A549 (cell line): ENCODE measurements at regions not wholly inside any gene's neighbourhood (a gene's known extent, or its start where the extent isn't known, plus 50 kb on each side); places are given as distances from the start of the nearest gene placed in this dataset.

Source experiments
- ATAC-seq, 2 experiments: fragments of 200-7000 bp in 1 of 2; fragments of >200 bp in 1 of 2; cut with Nextera tagmentation in 1 of 2; cut with Tn5 transposase in 1 of 2; 3 replicates each; pipeline versions ENCODE4 v1.8.0 to v1.9.1; 2018 to 2020; ENCODE audit warnings: mild to moderate bottlenecking in 1 of 2, moderate library complexity in 1 of 2
- CTCF ChIA-PET: fragments of 300-600 bp; sonication (Branson Sonifier 250); formaldehyde crosslinking; extraction: SDS; loops from one replicate; lab custom pipeline; 2021; ENCODE audit warnings: antibody characterized with exemption, inconsistent platforms; lab: Yijun Ruan, JAX
- POLR2A ChIA-PET: fragments of 350-600 bp; formaldehyde crosslinking; extraction: SDS; loops from one replicate; lab custom pipeline; 2021; ENCODE audit warnings: antibody characterized with exemption, inconsistent platforms; lab: Yijun Ruan, JAX
- DNase-seq, 2 experiments: peaks; one replicate each; pipeline versions ENCODE4 v3.0.0 to v3.0.0-alpha.2; 2011 to 2016; ENCODE audit warnings: low read depth in 1 of 2, low spot score in 1 of 2
- FAIRE-seq: peaks from 2 replicates; lab custom pipeline; 2011; peaks lifted over from hg19 to GRCh38; lab: Jason Lieb, UNC
- H3K27ac ChIP-seq, 2 experiments: fragments of >200 bp; sonication (Bioruptor Twin); formaldehyde crosslinking; 3 replicates each; pipeline ENCODE4 v1.5.1; 2016 to 2017
- H3K4me1 ChIP-seq: fragments of >200 bp; sonication (Bioruptor Twin); formaldehyde crosslinking; 3 replicates; pipeline ENCODE4 v1.6.1; 2016
- H3K4me2 ChIP-seq: fragments of >200 bp; sonication (Bioruptor Twin); formaldehyde crosslinking; 3 replicates; pipeline ENCODE4 v1.6.1; 2016
- H3K4me3 ChIP-seq: fragments of >200 bp; sonication (Bioruptor Twin); formaldehyde crosslinking; 3 replicates; pipeline ENCODE4 v1.5.1; 2016
- H3K9me3 ChIP-seq: fragments of >200 bp; sonication (Bioruptor Twin); formaldehyde crosslinking; 3 replicates; pipeline ENCODE4 v1.6.1; 2016
- BHLHE40 ChIP-seq: IDR thresholded peaks from 2 replicates; pipeline ENCODE4 v1.6.1; 2012; ENCODE audit warnings: low read depth, low read length, inconsistent platforms
- CBX2 ChIP-seq: fragments of 200-600 bp; sonication (generic); IDR thresholded peaks from 2 replicates; pipeline ENCODE4 v1.6.1; 2016; ENCODE audit warnings: low read depth, mild to moderate bottlenecking, borderline replicate concordance
- CBX8 ChIP-seq: fragments of 200-600 bp; sonication (generic); IDR thresholded peaks from 2 replicates; pipeline ENCODE4 v1.6.1; 2016
- CHD2 ChIP-seq: fragments of 150-350 bp; IDR thresholded peaks from 2 replicates; pipeline ENCODE4 v1.6.1; 2014; ENCODE audit warnings: low read length; ENCODE audit not compliant: partially characterized antibody
- E2F6 ChIP-seq: IDR thresholded peaks from 2 replicates; pipeline ENCODE4 v1.6.1; 2012; ENCODE audit warnings: low read depth, borderline replicate concordance
- EP300 ChIP-seq, 2 experiments: fragments of >200 bp; sonication (Bioruptor Twin); formaldehyde crosslinking; IDR thresholded peaks; 2 replicates in 1 of 2; 3 replicates in 1 of 2; pipeline ENCODE4 v1.6.1; 2016 to 2017
- ESRRA ChIP-seq: fragments of 150-350 bp; IDR thresholded peaks from 2 replicates; pipeline ENCODE4 v1.6.1; 2014; ENCODE audit warnings: mild to moderate bottlenecking, low read length, borderline replicate concordance
- FOSL2 ChIP-seq, 2 experiments: fragments of 450-650 bp in 1 of 2; fragments of >200 bp in 1 of 2; sonication (Bioruptor Twin) in 1 of 2; formaldehyde crosslinking; IDR thresholded peaks; 2 replicates each; pipeline versions ENCODE4 v1.5.0 to v1.6.1; 2016 to 2020; ENCODE audit warnings: mild to moderate bottlenecking in 1 of 2, moderate library complexity in 1 of 2
- FOXS1 ChIP-seq: fragments of 250-450 bp; sonication (Bioruptor Pico); IDR thresholded peaks from 2 replicates; pipeline ENCODE4 v1.5.0; 2020; ENCODE audit warnings: mild to moderate bottlenecking, moderate library complexity
- HOXB13 ChIP-seq: fragments of 250-450 bp; sonication (Bioruptor Pico); IDR thresholded peaks from 2 replicates; pipeline ENCODE4 v1.5.0; 2020; ENCODE audit warnings: low read depth, mild to moderate bottlenecking, moderate library complexity
- JUNB ChIP-seq: fragments of >200 bp; sonication (Bioruptor Twin); formaldehyde crosslinking; IDR thresholded peaks from 2 replicates; pipeline ENCODE4 v1.6.1; 2016
- NPAS2 ChIP-seq: fragments of 250-450 bp; sonication (Bioruptor Pico); IDR thresholded peaks from 2 replicates; pipeline ENCODE4 v1.8.0; 2022; ENCODE audit warnings: mild to moderate bottlenecking, moderate library complexity, borderline replicate concordance
- NR3C1 ChIP-seq: fragments of >200 bp; sonication (Bioruptor Twin); formaldehyde crosslinking; IDR thresholded peaks from 3 replicates; pipeline ENCODE4 v1.6.1; 2017
- POLR2A ChIP-seq: IDR thresholded peaks from 2 replicates; pipeline ENCODE4 v1.6.1; 2012; ENCODE audit warnings: mild to moderate bottlenecking, low read length
- RAD21 ChIP-seq, 2 experiments: fragments of >200 bp in 1 of 2; sonication (Bioruptor Twin) in 1 of 2; formaldehyde crosslinking in 1 of 2; IDR thresholded peaks in 1 of 2; conservative IDR thresholded peaks in 1 of 2; 2 replicates in 1 of 2; 3 replicates in 1 of 2; pipeline ENCODE4 v1.6.1; 2012 to 2018; ENCODE audit warnings: inconsistent platforms in 1 of 2
- RARB ChIP-seq: fragments of 250-450 bp; sonication (Bioruptor Pico); IDR thresholded peaks from 2 replicates; pipeline ENCODE4 v1.8.0; 2021; ENCODE audit warnings: mild to moderate bottlenecking, moderate library complexity
- RCOR1 ChIP-seq: fragments of 150-350 bp; IDR thresholded peaks from 2 replicates; pipeline ENCODE4 v1.6.1; 2014; ENCODE audit warnings: antibody characterized with exemption, low read length, low read depth
- REST ChIP-seq: fragments of 200-600 bp; sonication (generic); IDR thresholded peaks from 2 replicates; pipeline ENCODE4 v1.6.1; 2016; ENCODE audit warnings: antibody characterized with exemption, mild to moderate bottlenecking, moderate library complexity
- RFX5 ChIP-seq: fragments of 450-650 bp; IDR thresholded peaks from 2 replicates; pipeline ENCODE4 v1.7.1; 2014; ENCODE audit warnings: antibody characterized with exemption, mild to moderate bottlenecking, moderate library complexity
- SMC3 ChIP-seq: fragments of >200 bp; sonication (Bioruptor Twin); formaldehyde crosslinking; IDR thresholded peaks from 3 replicates; pipeline ENCODE4 v1.6.1; 2018; ENCODE audit warnings: inconsistent platforms
- ZFP36 ChIP-seq: fragments of 450-650 bp; IDR thresholded peaks from 2 replicates; pipeline ENCODE4 v1.6.1; 2014; ENCODE audit warnings: borderline replicate concordance; ENCODE audit not compliant: partially characterized antibody
- ZNF302 ChIP-seq: fragments of 250-450 bp; sonication (Bioruptor Pico); IDR thresholded peaks from 2 replicates; pipeline ENCODE4 v1.9.0; 2021; ENCODE audit warnings: inconsistent platforms, mild to moderate bottlenecking, moderate library complexity
- ZSCAN20 ChIP-seq: fragments of 250-450 bp; sonication (Bioruptor Pico); IDR thresholded peaks from 2 replicates; pipeline ENCODE4 v1.8.0; 2022; ENCODE audit warnings: mild to moderate bottlenecking, moderate library complexity
- WGBS: methylation state at CpG from one replicate; pipeline ENCODE4 v1.1.6; 2017; ENCODE audit errors: missing lambda C conversion rate; 5-methylcytosine and 5-hydroxymethylcytosine counted together
- TF ChIP-seq, protein P1 (sequence below): fragments of 150-350 bp; IDR thresholded peaks from 2 replicates; pipeline ENCODE4 v1.6.1; 2014; ENCODE audit warnings: low read depth, mild to moderate bottlenecking, low read length
- TF ChIP-seq, protein P2 (sequence below): IDR thresholded peaks from 2 replicates; pipeline ENCODE4 v1.6.1; 2012

DNA sequence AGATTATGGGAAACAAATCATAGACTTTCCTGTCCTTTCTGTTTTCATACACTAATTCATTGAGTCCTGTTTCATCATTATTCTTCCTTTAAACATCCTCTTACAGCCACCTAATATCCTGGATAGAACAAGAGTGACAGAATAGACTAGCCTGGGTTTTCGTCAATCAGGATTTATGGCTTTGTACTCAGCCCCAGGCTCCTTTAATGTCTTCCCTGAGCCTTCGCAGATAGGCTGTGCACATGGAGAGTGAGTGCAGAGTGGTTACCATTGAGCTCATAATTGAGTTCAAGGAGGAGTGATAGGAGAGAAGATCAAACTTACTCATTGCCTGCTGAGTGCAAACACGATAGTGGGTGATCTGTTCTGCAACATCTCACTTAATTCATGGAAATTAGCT is 304.9 kb downstream of the TDRD3 start:
- no peak overlapping the region for H3K4me2 ChIP-seq
- H3K4me3 ChIP-seq: no peak overlapping the region
- no peaks in the 10 kb centered on the region for H3K4me1 ChIP-seq
- FAIRE-seq (no peak), DNase-seq (no peak), ATAC-seq (no peak)
- TF ChIP-seq POLR2A (no peak), NPAS2 (CRISPR knock-in tag) (no peak), ZSCAN20 (CRISPR knock-in tag) (no peak), REST (no peak), E2F6 (no peak), CBX2 (no peak), NR3C1 (no peak), HOXB13 (CRISPR knock-in tag) (no peak), JUNB (no peak), SMC3 (no peak), FOSL2 (IDR thresholded peaks at IDR 0.05) (no peak), FOSL2 (CRISPR knock-in tag; IDR thresholded peaks at IDR 0.05) (no peak)
- 0% methylated on average over 3 of the region's 3 CpGs for WGBS
- POLR2A ChIA-PET: interaction anchor here (0.7 kb wide), 1 partner anchor 761 kb away, joined by 3 read pairs; no protein-coding TSS in a partner anchor
- no peak overlapping the region for H3K27ac ChIP-seq
- CTCF ChIA-PET: interaction anchor here (0.7 kb wide), 1 partner anchor 52 kb away, joined by 3 read pairs; no protein-coding TSS in a partner anchor
- H3K9me3 ChIP-seq: no peaks in the 10 kb centered on the region

GRCh38 chr13:60700994-60701393 is 304.0 kb downstream of the TDRD3 start:
- ATAC-seq: no peak
- Histone ChIP-seq H3K4me2 (no peak overlapping the region), H3K9me3 (no peaks in the 10 kb centered on the region), H3K4me1 (no peaks in the 10 kb centered on the region), H3K27ac (no peak overlapping the region), H3K4me3 (no peak overlapping the region)
- no peak for DNase-seq
- no peak for TF ChIP-seq CBX8
- no peak for TF ChIP-seq ZNF302 (CRISPR knock-in tag)
- TF ChIP-seq RAD21 (conservative IDR thresholded peaks at IDR 0.05 in 1 of 2, IDR thresholded peaks at IDR 0.05 in 1 of 2): no peak
- TF ChIP-seq CBX2: no peak
- no peak for TF ChIP-seq ZSCAN20 (CRISPR knock-in tag)
- TF ChIP-seq HOXB13 (CRISPR knock-in tag): no peak
- TF ChIP-seq ZFP36: no peak
- TF ChIP-seq JUNB: no peak
- no peak for TF ChIP-seq EP300 (IDR thresholded peaks at IDR 0.05)
- TF ChIP-seq CHD2: no peak
- TF ChIP-seq, protein P1, sequence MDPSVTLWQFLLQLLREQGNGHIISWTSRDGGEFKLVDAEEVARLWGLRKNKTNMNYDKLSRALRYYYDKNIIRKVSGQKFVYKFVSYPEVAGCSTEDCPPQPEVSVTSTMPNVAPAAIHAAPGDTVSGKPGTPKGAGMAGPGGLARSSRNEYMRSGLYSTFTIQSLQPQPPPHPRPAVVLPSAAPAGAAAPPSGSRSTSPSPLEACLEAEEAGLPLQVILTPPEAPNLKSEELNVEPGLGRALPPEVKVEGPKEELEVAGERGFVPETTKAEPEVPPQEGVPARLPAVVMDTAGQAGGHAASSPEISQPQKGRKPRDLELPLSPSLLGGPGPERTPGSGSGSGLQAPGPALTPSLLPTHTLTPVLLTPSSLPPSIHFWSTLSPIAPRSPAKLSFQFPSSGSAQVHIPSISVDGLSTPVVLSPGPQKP: no peak
- TF ChIP-seq, protein P2, sequence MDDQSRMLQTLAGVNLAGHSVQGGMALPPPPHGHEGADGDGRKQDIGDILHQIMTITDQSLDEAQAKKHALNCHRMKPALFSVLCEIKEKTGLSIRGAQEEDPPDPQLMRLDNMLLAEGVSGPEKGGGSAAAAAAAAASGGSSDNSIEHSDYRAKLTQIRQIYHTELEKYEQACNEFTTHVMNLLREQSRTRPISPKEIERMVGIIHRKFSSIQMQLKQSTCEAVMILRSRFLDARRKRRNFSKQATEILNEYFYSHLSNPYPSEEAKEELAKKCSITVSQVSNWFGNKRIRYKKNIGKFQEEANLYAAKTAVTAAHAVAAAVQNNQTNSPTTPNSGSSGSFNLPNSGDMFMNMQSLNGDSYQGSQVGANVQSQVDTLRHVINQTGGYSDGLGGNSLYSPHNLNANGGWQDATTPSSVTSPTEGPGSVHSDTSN: no peak
- no peak for TF ChIP-seq ESRRA
- TF ChIP-seq FOXS1 (CRISPR knock-in tag): no peak
- no peak for TF ChIP-seq BHLHE40
- TF ChIP-seq RARB (CRISPR knock-in tag): no peak
- no peak for TF ChIP-seq RCOR1
- TF ChIP-seq RFX5: no peak
- POLR2A ChIA-PET: no interaction called here
- CTCF ChIA-PET: no interaction called here
- no peak for FAIRE-seq
- WGBS: 3% methylated on average over 4 of the region's 4 CpGs
